ENCODE measurements at regions not wholly inside any gene's neighbourhood (a gene's known extent, or its start where the extent isn't known, plus 50 kb on each side); places are given as distances from the start of the nearest gene placed in this dataset.
A peak's percentile ranks its signal among the peaks of the same experiment; 100 is the strongest.

- no peaks in the 10 kb centered on the region for H3K4me1 ChIP-seq
- H3K36me3 ChIP-seq, result no peaks in the 10 kb centered on the region
- no peak overlapping the region for H3K27ac ChIP-seq
- TF ChIP-seq, protein P1, sequence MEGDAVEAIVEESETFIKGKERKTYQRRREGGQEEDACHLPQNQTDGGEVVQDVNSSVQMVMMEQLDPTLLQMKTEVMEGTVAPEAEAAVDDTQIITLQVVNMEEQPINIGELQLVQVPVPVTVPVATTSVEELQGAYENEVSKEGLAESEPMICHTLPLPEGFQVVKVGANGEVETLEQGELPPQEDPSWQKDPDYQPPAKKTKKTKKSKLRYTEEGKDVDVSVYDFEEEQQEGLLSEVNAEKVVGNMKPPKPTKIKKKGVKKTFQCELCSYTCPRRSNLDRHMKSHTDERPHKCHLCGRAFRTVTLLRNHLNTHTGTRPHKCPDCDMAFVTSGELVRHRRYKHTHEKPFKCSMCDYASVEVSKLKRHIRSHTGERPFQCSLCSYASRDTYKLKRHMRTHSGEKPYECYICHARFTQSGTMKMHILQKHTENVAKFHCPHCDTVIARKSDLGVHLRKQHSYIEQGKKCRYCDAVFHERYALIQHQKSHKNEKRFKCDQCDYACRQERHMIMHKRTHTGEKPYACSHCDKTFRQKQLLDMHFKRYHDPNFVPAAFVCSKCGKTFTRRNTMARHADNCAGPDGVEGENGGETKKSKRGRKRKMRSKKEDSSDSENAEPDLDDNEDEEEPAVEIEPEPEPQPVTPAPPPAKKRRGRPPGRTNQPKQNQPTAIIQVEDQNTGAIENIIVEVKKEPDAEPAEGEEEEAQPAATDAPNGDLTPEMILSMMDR (IDR thresholded peaks at IDR 0.05), result no peak
- TF ChIP-seq POLR2A (IDR thresholded peaks at IDR 0.05), result no peak
- H3K9me3 ChIP-seq, result no peaks in the 10 kb centered on the region
- whole genome bisulfite sequencing (ENCODE audit: insufficient coverage, low coverage, low lambda C conversion rate, missing lambda C conversion rate), result 100% methylated on average over 1 of the region's 21 CpGs
- no peak overlapping the region for H3K4me3 ChIP-seq
- peak; percentile 7 to 43 (median 38) for DNase-seq
- H3K27me3 ChIP-seq, result no peaks in the 10 kb centered on the region
- no peak for ATAC-seq
- intact Hi-C loops (cut with DNase I), result no loop called here
Measured at GRCh38 chr2:10240911-10241610, 61.6 kb upstream of the HPCAL1 start.

- no peaks in the 10 kb centered on the region for H3K9me3 ChIP-seq
- H3K4me1 ChIP-seq, result no peaks in the 10 kb centered on the region
- H3K4me3 ChIP-seq, result no peak overlapping the region
- ATAC-seq (no peak), DNase-seq (peak; percentile 13 to 47 (median 43))
- H3K27me3 ChIP-seq, result no peaks in the 10 kb centered on the region
- no peak overlapping the region for H3K27ac ChIP-seq
- WGBS (ENCODE audit: insufficient coverage, low coverage, low lambda C conversion rate, missing lambda C conversion rate), result 82% methylated on average over 10 of the region's 20 CpGs
- TF ChIP-seq, protein P1 (IDR thresholded peaks at IDR 0.05), result no peak
- TF ChIP-seq POLR2A (IDR thresholded peaks at IDR 0.05), result no peak
- intact Hi-C loops (cut with DNase I), result no loop called here
- no peaks in the 10 kb centered on the region for H3K36me3 ChIP-seq
Measured at GRCh38 chr2:10241641-10242430, 60.9 kb upstream of the HPCAL1 start.

DNA sequence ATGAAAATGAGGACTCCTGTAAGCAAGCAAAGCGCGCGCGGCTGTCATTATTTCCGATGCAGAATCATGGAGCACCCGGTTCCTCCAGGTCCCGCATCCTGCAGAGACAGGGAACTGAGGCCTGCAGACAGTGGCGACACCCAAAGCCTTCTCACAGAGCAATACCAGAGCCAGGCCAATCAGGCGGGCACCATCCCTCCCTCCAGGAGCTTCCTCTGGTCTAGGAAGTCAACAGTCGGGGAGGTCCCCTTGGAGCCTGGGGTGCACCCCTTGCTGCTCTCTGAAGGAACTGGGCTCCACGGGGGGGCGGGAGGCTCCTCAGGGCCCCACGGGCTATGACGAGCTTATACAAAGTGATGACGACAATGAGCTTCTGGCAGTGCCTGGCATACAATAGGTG, 60.3 kb upstream of the HPCAL1 start:
- H3K36me3 ChIP-seq, result no peaks in the 10 kb centered on the region
- peak in 2 of 3 donors; percentile 11 to 31 for DNase-seq
- intact Hi-C loops (cut with DNase I), result no loop called here

DNA sequence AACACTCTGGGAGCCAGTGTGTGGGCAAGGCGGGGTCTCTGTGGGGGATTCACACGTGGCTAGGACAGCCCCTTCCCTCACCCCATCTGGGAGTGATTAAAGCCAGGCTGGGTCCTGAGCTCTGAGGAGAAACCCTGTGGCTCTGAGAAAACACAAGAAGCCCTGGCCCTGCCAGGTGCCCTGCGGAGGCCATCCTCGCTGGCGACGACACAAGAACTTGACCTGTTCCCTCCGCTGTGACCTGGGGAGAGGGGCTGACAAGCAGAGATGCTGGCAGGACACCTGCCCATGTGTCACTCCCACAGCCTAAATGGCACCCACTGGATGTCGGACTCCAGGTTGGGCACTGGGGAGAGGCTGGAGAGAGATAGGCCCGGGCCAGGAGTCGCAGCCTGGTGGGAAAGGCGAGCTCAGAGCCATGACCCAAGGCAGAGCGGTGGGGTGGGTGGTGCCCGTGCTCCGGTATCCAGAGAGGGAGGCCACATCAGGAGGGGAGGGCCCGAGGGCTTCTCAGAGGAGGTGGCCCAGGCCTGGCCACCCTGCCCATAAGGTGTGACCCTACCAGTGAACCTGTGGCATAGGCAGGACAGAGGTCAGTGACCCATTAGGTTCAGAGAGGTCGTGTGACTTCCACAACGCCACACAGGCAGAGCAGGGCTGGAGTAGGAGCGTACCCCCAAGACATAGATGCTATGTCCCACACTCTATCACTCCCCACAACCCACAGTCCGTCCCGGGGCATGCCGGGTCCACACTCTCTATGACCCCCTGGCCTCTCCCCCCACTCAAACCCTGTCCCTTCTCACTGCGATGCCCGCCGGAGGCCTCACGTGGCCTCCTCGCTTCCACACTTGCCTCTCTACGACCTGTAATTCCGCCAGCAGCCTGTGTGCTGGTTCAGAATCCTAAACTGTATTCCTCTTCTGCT, 59.4 kb upstream of the HPCAL1 start:
- 79% methylated on average over 11 of the region's 28 CpGs for WGBS (ENCODE audit: insufficient coverage, low coverage, low lambda C conversion rate, missing lambda C conversion rate)
- H3K4me3 ChIP-seq, result no peak overlapping the region
- no peak for TF ChIP-seq POLR2A (IDR thresholded peaks at IDR 0.05)
- TF ChIP-seq, protein P1 (IDR thresholded peaks at IDR 0.05), result no peak
- no peaks in the 10 kb centered on the region for H3K4me1 ChIP-seq
- intact Hi-C loops (cut with DNase I), result no loop called here
- ATAC-seq, result peak in 1 of 4 donors; percentile 20
- DNase-seq, result peak in 2 of 3 donors; percentile 39 to 45
- H3K9me3 ChIP-seq, result no peaks in the 10 kb centered on the region
- no peak overlapping the region for H3K27ac ChIP-seq
- H3K36me3 ChIP-seq, result no peaks in the 10 kb centered on the region
- no peaks in the 10 kb centered on the region for H3K27me3 ChIP-seq

More for the DNA sequence above, 60.3 kb upstream of the HPCAL1 start:
- H3K27ac ChIP-seq, result no peak overlapping the region
- no peak for ATAC-seq
- H3K4me1 ChIP-seq, result no peaks in the 10 kb centered on the region
- no peak for TF ChIP-seq POLR2A (IDR thresholded peaks at IDR 0.05)
- TF ChIP-seq, protein P1 (IDR thresholded peaks at IDR 0.05), result no peak
- 100% methylated on average over 3 of the region's 15 CpGs for WGBS (ENCODE audit: insufficient coverage, low coverage, low lambda C conversion rate, missing lambda C conversion rate)
- H3K4me3 ChIP-seq, result no peak overlapping the region
- no peaks in the 10 kb centered on the region for H3K9me3 ChIP-seq
- H3K27me3 ChIP-seq, result no peaks in the 10 kb centered on the region

Measured in right lobe of liver (tissue), 6 donors.